ENCODE measurements at regions not wholly inside any gene's neighbourhood (a gene's known extent, or its start where the extent isn't known, plus 50 kb on each side); places are given as distances from the start of the nearest gene placed in this dataset.

DNA sequence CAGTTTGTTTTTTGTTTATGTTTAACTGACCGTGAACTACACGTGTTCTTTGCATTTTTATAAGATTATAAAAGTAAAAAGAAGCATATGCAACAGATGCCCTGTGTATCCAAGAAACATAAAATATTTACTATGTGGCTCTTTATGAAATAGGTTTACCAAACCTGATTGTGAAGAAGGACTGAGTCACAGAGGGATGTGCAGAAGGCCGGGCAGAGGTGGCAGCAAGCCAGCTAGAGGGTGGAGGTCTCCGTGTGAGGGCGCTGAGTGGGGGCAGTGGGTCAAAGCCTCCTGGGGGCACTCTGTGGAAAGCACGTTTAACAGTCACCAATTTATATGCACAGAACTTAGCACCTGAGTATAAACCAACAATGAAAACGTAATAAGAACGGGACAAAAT lies 97.2 kb downstream of the TMEM18 start:
- no peaks in the 10 kb centered on the region for H3K36me3 ChIP-seq (ENCODE audit: insufficient read depth, low read length)
- no peak overlapping the region for H3K27ac ChIP-seq (ENCODE audit: low read depth, low read length)
- Mint-ChIP-seq H3K9me3 (ENCODE audit: unreplicated experiment) (peaks cover 11% of the 10 kb centered on the region), H3K27ac (ENCODE audit: unreplicated experiment) (no peak overlapping the region), H3K4me3 (ENCODE audit: unreplicated experiment) (no peak overlapping the region), H3K36me3 (ENCODE audit: low read depth, unreplicated experiment) (no peaks in the 10 kb centered on the region), H3K4me1 (ENCODE audit: low read depth, unreplicated experiment) (no peaks in the 10 kb centered on the region), H3K27me3 (ENCODE audit: low read depth, unreplicated experiment) (peaks cover 8% of the 10 kb centered on the region)
- no peaks in the 10 kb centered on the region for H3K9me3 ChIP-seq (ENCODE audit: insufficient read depth, low read depth, low read length)
- no peak overlapping the region for H3K9ac ChIP-seq (ENCODE audit: low read length)
- FAIRE-seq (no peak), DNase-seq (ENCODE audit: low read depth) (no peak)
- no peak for TF ChIP-seq EZH2 (IDR thresholded peaks at IDR 0.05; ENCODE audit: insufficient read depth, low read length)
- TF ChIP-seq, protein P1, sequence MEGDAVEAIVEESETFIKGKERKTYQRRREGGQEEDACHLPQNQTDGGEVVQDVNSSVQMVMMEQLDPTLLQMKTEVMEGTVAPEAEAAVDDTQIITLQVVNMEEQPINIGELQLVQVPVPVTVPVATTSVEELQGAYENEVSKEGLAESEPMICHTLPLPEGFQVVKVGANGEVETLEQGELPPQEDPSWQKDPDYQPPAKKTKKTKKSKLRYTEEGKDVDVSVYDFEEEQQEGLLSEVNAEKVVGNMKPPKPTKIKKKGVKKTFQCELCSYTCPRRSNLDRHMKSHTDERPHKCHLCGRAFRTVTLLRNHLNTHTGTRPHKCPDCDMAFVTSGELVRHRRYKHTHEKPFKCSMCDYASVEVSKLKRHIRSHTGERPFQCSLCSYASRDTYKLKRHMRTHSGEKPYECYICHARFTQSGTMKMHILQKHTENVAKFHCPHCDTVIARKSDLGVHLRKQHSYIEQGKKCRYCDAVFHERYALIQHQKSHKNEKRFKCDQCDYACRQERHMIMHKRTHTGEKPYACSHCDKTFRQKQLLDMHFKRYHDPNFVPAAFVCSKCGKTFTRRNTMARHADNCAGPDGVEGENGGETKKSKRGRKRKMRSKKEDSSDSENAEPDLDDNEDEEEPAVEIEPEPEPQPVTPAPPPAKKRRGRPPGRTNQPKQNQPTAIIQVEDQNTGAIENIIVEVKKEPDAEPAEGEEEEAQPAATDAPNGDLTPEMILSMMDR (IDR thresholded peaks at IDR 0.05; ENCODE audit: insufficient read depth, low read depth, low read length): no peak
- H4K20me1 ChIP-seq (ENCODE audit: insufficient read depth, low read length): no peaks in the 10 kb centered on the region
- no peak overlapping the region for H3K4me3 ChIP-seq (ENCODE audit: insufficient read depth, low read depth, low read length)
- no peaks in the 10 kb centered on the region for H3K27me3 ChIP-seq (ENCODE audit: insufficient read depth, low read length)
- no peaks in the 10 kb centered on the region for H3K4me1 ChIP-seq (ENCODE audit: insufficient read depth, low read length)
- H3K79me2 ChIP-seq (ENCODE audit: insufficient read depth, low read length): no peaks in the 10 kb centered on the region
- no peak overlapping the region for H2AFZ ChIP-seq (ENCODE audit: low read depth, low read length)
- H3K4me2 ChIP-seq (ENCODE audit: low read length): no peak overlapping the region

DNA sequence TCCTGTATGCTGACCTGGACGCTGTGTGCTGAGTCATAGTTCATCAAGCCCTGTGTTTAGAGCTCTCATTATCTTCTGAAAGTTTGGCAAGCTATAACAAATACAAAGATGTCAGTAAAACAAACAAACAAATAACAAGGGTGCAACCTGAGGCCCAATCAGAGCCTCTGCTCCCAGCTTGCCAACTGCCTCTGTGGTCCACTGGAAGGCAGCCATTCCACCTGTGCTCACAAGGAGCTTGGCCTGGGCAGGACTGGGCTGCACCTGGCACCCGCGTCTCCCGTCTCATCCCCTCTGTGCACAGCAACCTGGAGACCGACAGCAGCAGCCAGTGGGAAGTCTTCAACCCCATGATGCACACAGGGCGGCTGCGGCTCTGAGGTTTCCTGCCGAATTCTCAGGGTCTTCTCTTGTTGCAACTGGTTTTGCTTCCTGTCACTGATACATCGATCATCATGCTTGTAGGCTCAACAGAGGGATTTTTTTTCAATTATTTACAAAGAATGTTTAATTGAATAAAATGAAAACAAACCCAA lies 97.8 kb downstream of the TMEM18 start:
- no peak for FAIRE-seq
- no peak overlapping the region for H3K4me3 ChIP-seq (ENCODE audit: insufficient read depth, low read depth, low read length)
- no peaks in the 10 kb centered on the region for H3K27me3 ChIP-seq (ENCODE audit: insufficient read depth, low read length)
- H3K9ac ChIP-seq (ENCODE audit: low read length): no peak overlapping the region
- no peaks in the 10 kb centered on the region for H3K79me2 ChIP-seq (ENCODE audit: insufficient read depth, low read length)
- Mint-ChIP-seq H3K27ac (ENCODE audit: unreplicated experiment) (no peak overlapping the region), H3K4me3 (ENCODE audit: unreplicated experiment) (no peak overlapping the region), H3K4me1 (ENCODE audit: low read depth, unreplicated experiment) (no peaks in the 10 kb centered on the region), H3K36me3 (ENCODE audit: low read depth, unreplicated experiment) (no peaks in the 10 kb centered on the region), H3K9me3 (ENCODE audit: unreplicated experiment) (peaks cover 11% of the 10 kb centered on the region), H3K27me3 (ENCODE audit: low read depth, unreplicated experiment) (peaks cover 8% of the 10 kb centered on the region)
- no peaks in the 10 kb centered on the region for H3K9me3 ChIP-seq (ENCODE audit: insufficient read depth, low read depth, low read length)
- H3K36me3 ChIP-seq (ENCODE audit: insufficient read depth, low read length): no peaks in the 10 kb centered on the region
- H3K4me2 ChIP-seq (ENCODE audit: low read length): no peak overlapping the region
- no peak overlapping the region for H3K27ac ChIP-seq (ENCODE audit: low read depth, low read length)
- DNase-seq (ENCODE audit: low read depth): no peak
- no peaks in the 10 kb centered on the region for H4K20me1 ChIP-seq (ENCODE audit: insufficient read depth, low read length)
- no peak for TF ChIP-seq EZH2 (IDR thresholded peaks at IDR 0.05; ENCODE audit: insufficient read depth, low read length)
- TF ChIP-seq, protein P1 (IDR thresholded peaks at IDR 0.05; ENCODE audit: insufficient read depth, low read depth, low read length): no peak
- H3K4me1 ChIP-seq (ENCODE audit: insufficient read depth, low read length): no peaks in the 10 kb centered on the region
- no peak overlapping the region for H2AFZ ChIP-seq (ENCODE audit: low read depth, low read length)

DNA sequence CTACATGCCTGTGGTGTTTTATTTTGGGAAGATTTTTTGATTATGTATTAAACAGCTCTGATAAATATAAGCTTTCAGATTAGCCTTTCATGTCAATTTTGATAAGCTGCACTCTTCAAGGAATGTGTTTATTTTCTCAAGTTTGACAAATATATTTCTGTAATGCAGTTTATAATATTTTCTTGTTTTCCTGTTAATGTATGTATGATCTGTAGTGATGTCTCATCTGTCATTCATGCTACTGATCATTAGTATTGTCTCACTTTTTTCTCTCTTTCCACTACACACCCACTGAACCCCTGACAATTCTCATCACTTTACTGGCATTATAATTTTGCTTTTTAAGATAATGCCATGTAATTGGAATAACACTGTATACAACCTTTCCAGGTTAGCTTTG lies 100.9 kb downstream of the TMEM18 start:
- no peak overlapping the region for H3K27ac ChIP-seq (ENCODE audit: low read depth, low read length)
- FAIRE-seq (no peak), DNase-seq (ENCODE audit: low read depth) (no peak)
- H3K4me1 ChIP-seq (ENCODE audit: insufficient read depth, low read length): no peaks in the 10 kb centered on the region
- H3K9ac ChIP-seq (ENCODE audit: low read length): no peak overlapping the region
- no peaks in the 10 kb centered on the region for H3K9me3 ChIP-seq (ENCODE audit: insufficient read depth, low read depth, low read length)
- H3K79me2 ChIP-seq (ENCODE audit: insufficient read depth, low read length): no peaks in the 10 kb centered on the region
- Mint-ChIP-seq H3K27me3 (ENCODE audit: low read depth, unreplicated experiment) (peaks cover 5% of the 10 kb centered on the region), H3K9me3 (ENCODE audit: unreplicated experiment) (peaks cover 12% of the 10 kb centered on the region), H3K36me3 (ENCODE audit: low read depth, unreplicated experiment) (no peaks in the 10 kb centered on the region), H3K4me3 (ENCODE audit: unreplicated experiment) (no peak overlapping the region), H3K27ac (ENCODE audit: unreplicated experiment) (no peak overlapping the region), H3K4me1 (ENCODE audit: low read depth, unreplicated experiment) (no peaks in the 10 kb centered on the region)
- H3K4me2 ChIP-seq (ENCODE audit: low read length): no peak overlapping the region
- H4K20me1 ChIP-seq (ENCODE audit: insufficient read depth, low read length): no peaks in the 10 kb centered on the region
- TF ChIP-seq, protein P1 (IDR thresholded peaks at IDR 0.05; ENCODE audit: insufficient read depth, low read depth, low read length): no peak
- no peak for TF ChIP-seq EZH2 (IDR thresholded peaks at IDR 0.05; ENCODE audit: insufficient read depth, low read length)
- no peaks in the 10 kb centered on the region for H3K36me3 ChIP-seq (ENCODE audit: insufficient read depth, low read length)
- H3K4me3 ChIP-seq (ENCODE audit: insufficient read depth, low read depth, low read length): no peak overlapping the region
- H2AFZ ChIP-seq (ENCODE audit: low read depth, low read length): no peak overlapping the region
- no peaks in the 10 kb centered on the region for H3K27me3 ChIP-seq (ENCODE audit: insufficient read depth, low read length)

Data from astrocyte (in vitro differentiated cells and primary cell).